OCI-LY1 (cell line): ENCODE measurements at regions not wholly inside any gene's neighbourhood (a gene's known extent, or its start where the extent isn't known, plus 50 kb on each side); places are given as distances from the start of the nearest gene placed in this dataset.

ENCODE experiments used
- H2AFZ ChIP-seq: fragments of 200-600 bp; sonication (generic), shearing (Covaris generic); 2 replicates; pipeline ENCODE4 v1.6.0; 2014; ENCODE audit warnings: antibody characterized with exemption, mild to moderate bottlenecking, low read length
- H3F3A ChIP-seq: fragments of 200-600 bp; sonication (generic), shearing (Covaris generic); 2 replicates; pipeline ENCODE4 v1.6.0; 2014; ENCODE audit warnings: mild to moderate bottlenecking, antibody characterized with exemption, low read length, moderate library complexity; ENCODE audit not compliant: insufficient read depth
- H3K27ac ChIP-seq: fragments of 200-600 bp; sonication (generic); 2 replicates; pipeline ENCODE4 v1.5.1; 2014; ENCODE audit warnings: low read length, mixed run types, mild to moderate bottlenecking, low read depth; ENCODE audit not compliant: poor library complexity, severe bottlenecking
- H3K27me3 ChIP-seq: fragments of 200-600 bp; sonication (generic); 2 replicates; pipeline ENCODE4 v1.6.0; 2014; ENCODE audit warnings: antibody characterized with exemption, mild to moderate bottlenecking, low read length, moderate library complexity; ENCODE audit not compliant: insufficient read depth
- H3K36me3 ChIP-seq: fragments of 200-600 bp; sonication (generic); 2 replicates; pipeline ENCODE4 v1.6.1; 2014; ENCODE audit warnings: mild to moderate bottlenecking, antibody characterized with exemption, low read length, moderate library complexity, mixed read lengths; ENCODE audit not compliant: insufficient read depth
- H3K4me1 ChIP-seq: fragments of 200-600 bp; sonication (generic); 2 replicates; pipeline ENCODE4 v1.5.1; 2014; ENCODE audit warnings: mild to moderate bottlenecking, low read length, moderate library complexity; ENCODE audit not compliant: insufficient read depth, severe bottlenecking
- H3K4me2 ChIP-seq: fragments of 200-600 bp; sonication (generic), shearing (Covaris generic); 2 replicates; pipeline ENCODE4 v1.6.1; 2014; ENCODE audit warnings: low read length
- H3K4me3 ChIP-seq: fragments of 200-600 bp; sonication (generic); 2 replicates; pipeline ENCODE4 v1.5.1; 2014; ENCODE audit warnings: low read length, low read depth, mild to moderate bottlenecking, mixed read lengths; ENCODE audit not compliant: poor library complexity, severe bottlenecking
- H3K79me2 ChIP-seq: fragments of 200-600 bp; shearing (Covaris generic); 2 replicates; pipeline ENCODE4 v1.6.1; 2016; ENCODE audit warnings: mixed run types, low read length, mixed read lengths; ENCODE audit not compliant: insufficient read depth
- H3K9ac ChIP-seq: fragments of 200-600 bp; sonication (generic), shearing (Covaris generic); 2 replicates; pipeline ENCODE4 v1.6.1; 2014; ENCODE audit warnings: mild to moderate bottlenecking, low read length, mixed read lengths
- H3K9me2 ChIP-seq: fragments of 200-600 bp; sonication (generic), shearing (Covaris generic); 2 replicates; pipeline ENCODE4 v1.6.1; 2014; ENCODE audit warnings: low read depth, mild to moderate bottlenecking, low read length, mixed read lengths
- H3K9me3 ChIP-seq: fragments of 200-600 bp; shearing (Covaris generic); 2 replicates; pipeline ENCODE4 v1.6.1; 2014; ENCODE audit warnings: low read length, mixed read lengths
- H4K20me1 ChIP-seq: fragments of 200-600 bp; sonication (generic), shearing (Covaris generic); 2 replicates; pipeline ENCODE4 v1.6.0; 2016; ENCODE audit warnings: mild to moderate bottlenecking, low read length; ENCODE audit not compliant: insufficient read depth
- CTCF ChIP-seq: fragments of 200-600 bp; sonication (generic), shearing (Covaris generic); IDR thresholded peaks from 2 replicates; pipeline ENCODE4 v1.5.1; 2017; ENCODE audit warnings: mild to moderate bottlenecking, antibody characterized with exemption, low read length, moderate library complexity, mixed read lengths
- EZH2 ChIP-seq: fragments of 200-600 bp; sonication (generic), shearing (Covaris generic); IDR thresholded peaks from 2 replicates; pipeline ENCODE4 v1.8.0; 2017; ENCODE audit warnings: borderline replicate concordance, mixed run types, mild to moderate bottlenecking, antibody characterized with exemption, low read length, moderate library complexity, mixed read lengths

GRCh38 chr7:18151422-18151821 is 123.8 kb upstream of the PRPS1L1 start:
- Histone ChIP-seq H3K9me2 (no peaks in the 10 kb centered on the region), H3K79me2 (no peaks in the 10 kb centered on the region), H3K36me3 (no peaks in the 10 kb centered on the region), H3K4me1 (no peaks in the 10 kb centered on the region), H3K27me3 (no peaks in the 10 kb centered on the region), H3K27ac (no peak overlapping the region), H3F3A (no peaks in the 10 kb centered on the region), H2AFZ (no peak overlapping the region), H3K9me3 (no peaks in the 10 kb centered on the region), H3K4me2 (no peak overlapping the region), H4K20me1 (no peaks in the 10 kb centered on the region), H3K4me3 (no peak overlapping the region), H3K9ac (no peak overlapping the region)
- no peak for TF ChIP-seq EZH2
- peak; percentile 39; the same call in 1 of the 2 replicates for TF ChIP-seq CTCF

- Histone ChIP-seq H3K9me2 (no peaks in the 10 kb centered on the region), H3K9me3 (no peaks in the 10 kb centered on the region), H3K36me3 (no peaks in the 10 kb centered on the region), H2AFZ (no peak overlapping the region), H4K20me1 (no peaks in the 10 kb centered on the region), H3K4me1 (no peaks in the 10 kb centered on the region), H3F3A (no peaks in the 10 kb centered on the region), H3K79me2 (no peaks in the 10 kb centered on the region), H3K4me2 (no peak overlapping the region), H3K27me3 (no peaks in the 10 kb centered on the region), H3K27ac (no peak overlapping the region), H3K4me3 (no peak overlapping the region), H3K9ac (no peak overlapping the region)
- no peak for TF ChIP-seq EZH2
- no peak for TF ChIP-seq CTCF
These were observed 125.6 kb upstream of the PRPS1L1 start for GRCh38 chr7:18153183-18153748.

GRCh38 chr7:18154726-18155125 is 127.1 kb upstream of the PRPS1L1 start:
- H3K4me3 ChIP-seq: no peak overlapping the region
- H4K20me1 ChIP-seq: no peaks in the 10 kb centered on the region
- H2AFZ ChIP-seq: no peak overlapping the region
- TF ChIP-seq EZH2: no peak
- TF ChIP-seq CTCF: no peak
- H3K9me3 ChIP-seq: no peaks in the 10 kb centered on the region
- H3K27me3 ChIP-seq: no peaks in the 10 kb centered on the region
- H3K27ac ChIP-seq: no peak overlapping the region
- no peaks in the 10 kb centered on the region for H3K79me2 ChIP-seq
- no peaks in the 10 kb centered on the region for H3F3A ChIP-seq
- no peak overlapping the region for H3K4me2 ChIP-seq
- H3K9me2 ChIP-seq: no peaks in the 10 kb centered on the region
- H3K9ac ChIP-seq: no peak overlapping the region
- H3K36me3 ChIP-seq: no peaks in the 10 kb centered on the region
- no peaks in the 10 kb centered on the region for H3K4me1 ChIP-seq
